Anterior cingulate cortex (tissue), 58 donors: ENCODE measurements at regions not wholly inside any gene's neighbourhood (a gene's known extent, or its start where the extent isn't known, plus 50 kb on each side); places are given as distances from the start of the nearest gene placed in this dataset.

Experiments used
- DNase-seq, 58 donors: peaks; one replicate each; lab custom pipeline; 2025; lab: John Stamatoyannopoulos, UW

- no peak for DNase-seq
These were observed 167.5 kb downstream of the SEPTIN7 start for GRCh38 chr7:35968140-35968940.

- DNase-seq, result no peak
These were observed 168.2 kb downstream of the SEPTIN7 start for GRCh38 chr7:35969066-35969465.

GRCh38 chr7:35970458-35970857 lies 169.6 kb downstream of the SEPTIN7 start:
- no peak for DNase-seq

GRCh38 chr7:35971133-35971891 lies 170.5 kb downstream of the SEPTIN7 start:
- DNase-seq, result no peak

- DNase-seq, result peak in 29 of 58 donors; percentile 8 to 85 (median 37)
These were observed 175.1 kb downstream of the SEPTIN7 start for GRCh38 chr7:35975851-35976454.

- peak in 18 of 58 donors; percentile 10 to 77 (median 34) for DNase-seq
These were observed 174.0 kb upstream of the EEPD1 start for GRCh38 chr7:35978816-35979640.

GRCh38 chr7:35982600-35982999 lies 170.5 kb upstream of the EEPD1 start:
- DNase-seq, result no peak

GRCh38 chr7:35983626-35984025 lies 169.4 kb upstream of the EEPD1 start:
- DNase-seq, result no peak

- DNase-seq, result peak in 56 of 58 donors; percentile 8 to 83 (median 64)
These were observed 167.8 kb upstream of the EEPD1 start for GRCh38 chr7:35985126-35985754.

GRCh38 chr7:35987016-35987415 lies 166.0 kb upstream of the EEPD1 start:
- no peak for DNase-seq

- no peak for DNase-seq
These were observed 164.9 kb upstream of the EEPD1 start for GRCh38 chr7:35988105-35988504.

GRCh38 chr7:35988818-35989217 lies 164.2 kb upstream of the EEPD1 start:
- DNase-seq, result no peak

- no peak for DNase-seq
These were observed 161.4 kb upstream of the EEPD1 start for GRCh38 chr7:35991511-35992232.

- DNase-seq, result no peak
These were observed 160.6 kb upstream of the EEPD1 start for GRCh38 chr7:35992436-35992835.

- DNase-seq, result no peak
These were observed 159.9 kb upstream of the EEPD1 start for GRCh38 chr7:35993113-35993512.

- no peak for DNase-seq
These were observed 159.1 kb upstream of the EEPD1 start for GRCh38 chr7:35993676-35994606.

- no peak for DNase-seq
These were observed 157.7 kb upstream of the EEPD1 start for GRCh38 chr7:35995334-35995733.

- DNase-seq, result no peak
These were observed 154.6 kb upstream of the EEPD1 start for GRCh38 chr7:35998481-35998880.
